ENCODE measurements at regions not wholly inside any gene's neighbourhood (a gene's known extent, or its start where the extent isn't known, plus 50 kb on each side); places are given as distances from the start of the nearest gene placed in this dataset.

- Mint-ChIP-seq H3K4me3 (no peak overlapping the region), H3K9me3 (peaks cover 0 to 12% (median 5%) of the 10 kb centered on the region in 7 donors), H3K36me3 (no peaks in the 10 kb centered on the region), H3K27me3 (no peaks in the 10 kb centered on the region), H3K27ac (no peak overlapping the region), H3K4me1 (no peaks in the 10 kb centered on the region)
- Histone ChIP-seq H3K27ac (ENCODE audit: insufficient read depth, low read length, poor library complexity, severe bottlenecking) (no peak overlapping the region), H3K4me3 (ENCODE audit: low read depth, low read length) (no peak overlapping the region), H3K4me1 (ENCODE audit: control insufficient read depth, insufficient read depth, low read length, poor library complexity, severe bottlenecking) (no peaks in the 10 kb centered on the region), H3K36me3 (ENCODE audit: control insufficient read depth, insufficient read depth, low read length) (no peaks in the 10 kb centered on the region), H3K27me3 (ENCODE audit: control insufficient read depth, insufficient read depth, low read length) (no peaks in the 10 kb centered on the region), H3K9me3 (ENCODE audit: control insufficient read depth in 2 of 2, low read length in 2 of 2) (no peaks in the 10 kb centered on the region)
- no peak for DNase-seq
- no peak for ATAC-seq (ENCODE audit: low read depth in 2 of 2)
These were observed 754.3 kb downstream of the TLE4 start for GRCh38 chr9:80326105-80326504.

GRCh38 chr9:80320916-80321315 is 749.2 kb downstream of the TLE4 start:
- Histone ChIP-seq H3K36me3 (ENCODE audit: control insufficient read depth, insufficient read depth, low read length) (no peaks in the 10 kb centered on the region), H3K27ac (ENCODE audit: insufficient read depth, low read length, poor library complexity, severe bottlenecking) (no peak overlapping the region), H3K9me3 (ENCODE audit: control insufficient read depth in 2 of 2, low read length in 2 of 2) (no peaks in the 10 kb centered on the region), H3K4me3 (ENCODE audit: low read depth, low read length) (no peak overlapping the region), H3K4me1 (ENCODE audit: control insufficient read depth, insufficient read depth, low read length, poor library complexity, severe bottlenecking) (no peaks in the 10 kb centered on the region), H3K27me3 (ENCODE audit: control insufficient read depth, insufficient read depth, low read length) (no peaks in the 10 kb centered on the region)
- Mint-ChIP-seq H3K4me3 (no peak overlapping the region), H3K27me3 (no peaks in the 10 kb centered on the region), H3K9me3 (peaks cover 0 to 6% (median 4%) of the 10 kb centered on the region in 7 donors), H3K4me1 (no peaks in the 10 kb centered on the region), H3K36me3 (no peaks in the 10 kb centered on the region), H3K27ac (no peak overlapping the region)
- ATAC-seq (ENCODE audit: low read depth in 2 of 2) (no peak), DNase-seq (no peak)

- Mint-ChIP-seq H3K27ac (no peak overlapping the region), H3K4me3 (no peak overlapping the region), H3K9me3 (peaks cover 0 to 7% (median 4%) of the 10 kb centered on the region in 7 donors), H3K27me3 (no peaks in the 10 kb centered on the region), H3K36me3 (no peaks in the 10 kb centered on the region), H3K4me1 (no peaks in the 10 kb centered on the region)
- H3K4me3 ChIP-seq (ENCODE audit: low read depth, low read length): no peak overlapping the region
- no peaks in the 10 kb centered on the region for H3K4me1 ChIP-seq (ENCODE audit: control insufficient read depth, insufficient read depth, low read length, poor library complexity, severe bottlenecking)
- DNase-seq (no peak), ATAC-seq (ENCODE audit: low read depth in 2 of 2) (no peak)
- no peaks in the 10 kb centered on the region for H3K9me3 ChIP-seq (ENCODE audit: control insufficient read depth in 2 of 2, low read length in 2 of 2)
- H3K27ac ChIP-seq (ENCODE audit: insufficient read depth, low read length, poor library complexity, severe bottlenecking): no peak overlapping the region
- H3K27me3 ChIP-seq (ENCODE audit: control insufficient read depth, insufficient read depth, low read length): no peaks in the 10 kb centered on the region
- no peaks in the 10 kb centered on the region for H3K36me3 ChIP-seq (ENCODE audit: control insufficient read depth, insufficient read depth, low read length)
These were observed 748.7 kb downstream of the TLE4 start for GRCh38 chr9:80320480-80320879.

DNA sequence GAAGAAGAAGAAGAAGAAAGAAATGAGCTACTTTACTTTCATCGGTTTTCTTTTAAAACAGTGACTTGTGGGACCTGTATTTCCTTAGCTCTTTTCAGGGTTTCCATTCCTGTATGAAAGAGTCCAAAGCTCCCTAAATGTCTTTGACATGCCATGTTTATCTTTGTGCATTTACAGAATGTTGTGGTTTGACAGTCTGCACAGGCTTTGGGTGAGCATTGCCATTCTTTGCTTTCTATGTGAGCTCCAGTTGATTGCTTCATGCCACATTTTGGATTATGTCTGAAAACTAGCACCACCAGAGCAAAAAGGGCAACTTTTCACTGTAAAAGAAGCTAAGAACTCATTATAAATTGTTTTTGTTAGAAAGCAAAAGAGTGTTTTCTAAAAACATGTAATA is 733.4 kb downstream of the TLE4 start:
- Histone ChIP-seq H3K4me3 (ENCODE audit: low read depth, low read length) (no peak overlapping the region), H3K27ac (ENCODE audit: insufficient read depth, low read length, poor library complexity, severe bottlenecking) (no peak overlapping the region), H3K9me3 (ENCODE audit: control insufficient read depth in 2 of 2, low read length in 2 of 2) (no peaks in the 10 kb centered on the region), H3K4me1 (ENCODE audit: control insufficient read depth, insufficient read depth, low read length, poor library complexity, severe bottlenecking) (no peaks in the 10 kb centered on the region), H3K36me3 (ENCODE audit: control insufficient read depth, insufficient read depth, low read length) (no peaks in the 10 kb centered on the region), H3K27me3 (ENCODE audit: control insufficient read depth, insufficient read depth, low read length) (no peaks in the 10 kb centered on the region)
- Mint-ChIP-seq H3K4me3 (no peak overlapping the region), H3K4me1 (no peaks in the 10 kb centered on the region), H3K27me3 (no peaks in the 10 kb centered on the region), H3K36me3 (no peaks in the 10 kb centered on the region), H3K9me3 (peaks cover 0 to 2% (median 0%) of the 10 kb centered on the region in 7 donors), H3K27ac (no peak overlapping the region)
- DNase-seq (no peak), ATAC-seq (ENCODE audit: low read depth in 2 of 2) (no peak)

DNA sequence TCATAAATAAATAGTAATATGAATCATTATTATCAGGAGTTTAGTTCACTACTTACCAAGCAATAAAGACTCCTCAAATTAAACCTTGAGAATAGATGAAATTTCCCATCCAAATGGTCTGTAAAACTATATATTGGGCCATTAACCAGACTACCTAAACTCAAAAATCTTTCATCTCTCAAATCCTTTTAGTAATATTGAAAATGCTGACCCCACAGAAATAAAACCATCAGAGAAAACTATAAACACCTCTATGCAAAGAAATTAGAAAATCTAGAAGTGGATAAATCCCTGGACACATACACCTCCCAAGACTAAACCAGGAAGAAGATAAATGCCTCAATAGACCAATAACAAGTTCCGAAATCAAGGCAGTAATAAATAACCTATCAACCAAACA is 723.2 kb downstream of the TLE4 start:
- H3K4me3 ChIP-seq (ENCODE audit: low read depth, low read length): no peak overlapping the region
- no peaks in the 10 kb centered on the region for H3K36me3 ChIP-seq (ENCODE audit: control insufficient read depth, insufficient read depth, low read length)
- no peaks in the 10 kb centered on the region for H3K36me3 Mint-ChIP-seq
- H3K4me3 Mint-ChIP-seq: no peak overlapping the region
- H3K27ac ChIP-seq (ENCODE audit: insufficient read depth, low read length, poor library complexity, severe bottlenecking): no peak overlapping the region
- DNase-seq: no peak
- no peak for ATAC-seq (ENCODE audit: low read depth in 2 of 2)
- no peaks in the 10 kb centered on the region for H3K9me3 ChIP-seq (ENCODE audit: control insufficient read depth in 2 of 2, low read length in 2 of 2)
- no peaks in the 10 kb centered on the region for H3K27me3 ChIP-seq (ENCODE audit: control insufficient read depth, insufficient read depth, low read length)
- no peaks in the 10 kb centered on the region for H3K27me3 Mint-ChIP-seq
- H3K9me3 Mint-ChIP-seq: peaks cover 0 to 21% (median 8%) of the 10 kb centered on the region in 7 donors
- no peak overlapping the region for H3K27ac Mint-ChIP-seq
- no peaks in the 10 kb centered on the region for H3K4me1 Mint-ChIP-seq
- H3K4me1 ChIP-seq (ENCODE audit: control insufficient read depth, insufficient read depth, low read length, poor library complexity, severe bottlenecking): no peaks in the 10 kb centered on the region

GRCh38 chr9:80294318-80294717 is 722.6 kb downstream of the TLE4 start:
- no peaks in the 10 kb centered on the region for H3K36me3 Mint-ChIP-seq
- H3K4me3 ChIP-seq (ENCODE audit: low read depth, low read length): no peak overlapping the region
- no peak overlapping the region for H3K27ac ChIP-seq (ENCODE audit: insufficient read depth, low read length, poor library complexity, severe bottlenecking)
- H3K4me1 ChIP-seq (ENCODE audit: control insufficient read depth, insufficient read depth, low read length, poor library complexity, severe bottlenecking): no peaks in the 10 kb centered on the region
- no peaks in the 10 kb centered on the region for H3K36me3 ChIP-seq (ENCODE audit: control insufficient read depth, insufficient read depth, low read length)
- no peaks in the 10 kb centered on the region for H3K27me3 ChIP-seq (ENCODE audit: control insufficient read depth, insufficient read depth, low read length)
- H3K9me3 ChIP-seq (ENCODE audit: control insufficient read depth in 2 of 2, low read length in 2 of 2): no peaks in the 10 kb centered on the region
- DNase-seq (no peak), ATAC-seq (ENCODE audit: low read depth in 2 of 2) (no peak)
- no peaks in the 10 kb centered on the region for H3K4me1 Mint-ChIP-seq
- no peak overlapping the region for H3K4me3 Mint-ChIP-seq
- peaks cover 0 to 20% (median 8%) of the 10 kb centered on the region in 7 donors for H3K9me3 Mint-ChIP-seq
- H3K27me3 Mint-ChIP-seq: no peaks in the 10 kb centered on the region
- H3K27ac Mint-ChIP-seq: no peak overlapping the region

- no peaks in the 10 kb centered on the region for H3K4me1 Mint-ChIP-seq
- H3K4me3 ChIP-seq (ENCODE audit: low read depth, low read length): no peak overlapping the region
- H3K36me3 Mint-ChIP-seq: no peaks in the 10 kb centered on the region
- H3K36me3 ChIP-seq (ENCODE audit: control insufficient read depth, insufficient read depth, low read length): no peaks in the 10 kb centered on the region
- H3K9me3 ChIP-seq (ENCODE audit: control insufficient read depth in 2 of 2, low read length in 2 of 2): no peaks in the 10 kb centered on the region
- H3K4me1 ChIP-seq (ENCODE audit: control insufficient read depth, insufficient read depth, low read length, poor library complexity, severe bottlenecking): no peaks in the 10 kb centered on the region
- H3K4me3 Mint-ChIP-seq: no peak overlapping the region
- no peaks in the 10 kb centered on the region for H3K27me3 Mint-ChIP-seq
- DNase-seq (no peak), ATAC-seq (ENCODE audit: low read depth in 2 of 2) (no peak)
- H3K27me3 ChIP-seq (ENCODE audit: control insufficient read depth, insufficient read depth, low read length): no peaks in the 10 kb centered on the region
- no peak overlapping the region for H3K27ac ChIP-seq (ENCODE audit: insufficient read depth, low read length, poor library complexity, severe bottlenecking)
- peaks cover 0 to 15% (median 4%) of the 10 kb centered on the region in 7 donors for H3K9me3 Mint-ChIP-seq
- H3K27ac Mint-ChIP-seq: no peak overlapping the region
These were observed 720.5 kb downstream of the TLE4 start for GRCh38 chr9:80292231-80292630.

DNA sequence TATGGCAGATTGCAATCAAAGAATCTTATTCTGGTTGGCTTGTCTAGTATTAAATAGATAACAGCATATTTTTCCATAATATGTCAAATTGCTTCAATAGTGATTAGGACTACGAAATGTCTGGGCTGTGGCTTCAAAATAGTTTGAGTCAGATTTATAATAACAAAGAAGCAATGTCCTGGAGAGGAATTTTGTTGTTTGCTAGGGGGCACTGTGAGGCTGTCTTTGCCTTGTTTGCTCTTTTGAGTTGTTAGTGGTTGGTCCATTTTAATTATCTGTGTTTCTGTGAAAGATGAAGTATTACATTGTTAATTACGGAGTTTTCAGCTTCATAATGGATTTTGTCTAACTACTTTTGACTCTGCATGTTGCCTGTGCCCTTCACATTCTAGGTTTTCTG is 713.6 kb downstream of the TLE4 start:
- Histone ChIP-seq H3K4me3 (ENCODE audit: low read depth, low read length) (no peak overlapping the region), H3K4me1 (ENCODE audit: control insufficient read depth, insufficient read depth, low read length, poor library complexity, severe bottlenecking) (no peaks in the 10 kb centered on the region), H3K27me3 (ENCODE audit: control insufficient read depth, insufficient read depth, low read length) (no peaks in the 10 kb centered on the region), H3K9me3 (ENCODE audit: control insufficient read depth in 2 of 2, low read length in 2 of 2) (no peaks in the 10 kb centered on the region), H3K27ac (ENCODE audit: insufficient read depth, low read length, poor library complexity, severe bottlenecking) (no peak overlapping the region), H3K36me3 (ENCODE audit: control insufficient read depth, insufficient read depth, low read length) (no peaks in the 10 kb centered on the region)
- peaks cover 0 to 2% (median 0%) of the 10 kb centered on the region in 7 donors for H3K9me3 Mint-ChIP-seq
- H3K4me3 Mint-ChIP-seq: no peak overlapping the region
- no peak for ATAC-seq (ENCODE audit: low read depth in 2 of 2)
- H3K27ac Mint-ChIP-seq: no peak overlapping the region
- H3K27me3 Mint-ChIP-seq: no peaks in the 10 kb centered on the region
- no peak for DNase-seq
- no peaks in the 10 kb centered on the region for H3K4me1 Mint-ChIP-seq
- H3K36me3 Mint-ChIP-seq: no peaks in the 10 kb centered on the region

Measured in CD4-positive, CD25-positive, alpha-beta regulatory T cell (primary cell).